DMS153 treated with DMSO at 0.1 percent for 48 hours (cell line): ENCODE measurements at regions not wholly inside any gene's neighbourhood (a gene's known extent, or its start where the extent isn't known, plus 50 kb on each side); places are given as distances from the start of the nearest gene placed in this dataset.
"Not testable (repeated sequence)": the region's sequence is repeated elsewhere in the genome, so short reads cannot be mapped to it uniquely, and the experiment has no call there.

Experiments
- DNase-seq: peaks from one replicate; lab custom pipeline; 2025; ENCODE audit not compliant: unreplicated experiment; lab: John Stamatoyannopoulos, UW

DNA sequence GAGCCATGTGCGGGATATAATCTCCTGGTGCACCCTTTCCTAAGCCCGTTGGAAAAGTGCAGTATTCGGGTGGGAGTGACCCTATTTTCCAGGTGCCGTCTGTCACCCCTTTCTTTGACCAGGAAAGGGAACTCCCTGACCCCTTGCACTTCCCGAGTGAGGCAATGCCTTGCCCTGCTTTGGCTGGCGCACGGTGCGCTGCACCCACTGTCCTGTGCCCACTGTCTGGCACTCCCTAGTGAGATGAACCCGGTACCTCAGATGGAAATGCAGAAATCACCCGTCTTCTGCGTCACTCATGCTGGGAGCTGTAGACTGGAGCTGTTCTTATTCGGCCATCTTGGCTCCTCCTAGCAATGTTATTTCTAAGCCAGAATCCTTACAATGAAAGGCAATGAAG, 121.1 kb downstream of the TAF11L14 start:
- not testable (repeated sequence) for DNase-seq

DNA sequence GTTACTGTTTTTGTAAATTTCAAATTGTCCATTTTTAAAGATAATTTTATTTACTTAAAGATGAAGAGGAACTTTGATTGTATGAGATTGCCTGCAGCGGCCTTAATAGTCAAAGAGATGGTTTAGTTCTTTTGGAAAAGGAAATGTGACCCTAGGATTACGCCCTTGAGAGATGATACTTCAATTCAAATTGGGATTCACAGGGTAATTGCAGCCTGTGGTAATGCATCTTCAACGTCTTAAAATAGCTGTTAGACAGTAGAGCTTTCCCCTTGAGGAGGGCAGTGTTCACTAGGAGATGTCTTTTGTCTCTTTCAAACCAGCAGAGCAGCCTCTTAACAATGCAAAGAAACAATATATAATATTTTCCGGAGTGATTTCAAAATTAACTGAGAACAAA, 127.1 kb downstream of the TAF11L14 start:
- DNase-seq = no peak

DNA sequence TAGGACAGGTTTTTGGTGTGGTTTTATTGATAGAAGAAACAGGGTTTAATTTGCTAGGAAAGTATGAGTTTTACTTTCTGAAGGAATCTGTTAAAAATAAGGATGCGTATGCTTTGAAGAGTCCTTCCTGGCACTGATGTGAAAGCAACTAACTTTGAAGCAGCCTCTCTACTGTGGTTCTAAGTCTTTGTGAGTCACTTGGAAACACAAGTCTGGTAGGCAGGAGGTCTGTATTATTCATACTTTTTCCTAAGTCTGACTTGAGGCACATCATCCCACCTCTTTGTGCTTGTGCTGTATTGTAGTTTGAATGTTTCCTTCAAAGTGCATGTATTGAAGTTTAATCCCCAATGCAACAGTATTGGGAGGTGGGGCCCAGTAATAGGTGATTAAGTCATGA, 129.0 kb downstream of the TAF11L14 start:
- no peak for DNase-seq

DNA sequence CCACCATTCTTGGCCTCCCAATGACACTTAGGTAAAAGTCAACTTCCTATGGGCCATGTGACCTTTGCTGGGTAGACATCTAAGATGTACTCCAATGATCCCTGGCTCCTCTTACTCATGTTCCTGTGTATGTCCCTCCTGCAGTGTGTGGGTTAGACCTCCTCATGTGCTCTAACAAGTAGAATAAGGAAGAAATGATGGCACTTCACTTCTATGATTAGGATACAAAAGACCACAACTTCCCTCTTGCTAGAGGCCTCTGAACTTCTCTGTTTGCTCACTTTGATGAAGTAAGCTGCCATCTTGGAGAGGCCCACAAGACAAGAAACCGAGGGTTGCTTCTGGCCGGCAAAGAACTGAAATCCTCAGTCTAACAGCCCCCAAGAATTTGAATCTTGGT, 131.8 kb downstream of the TAF11L14 start:
- DNase-seq = no peak

DNA sequence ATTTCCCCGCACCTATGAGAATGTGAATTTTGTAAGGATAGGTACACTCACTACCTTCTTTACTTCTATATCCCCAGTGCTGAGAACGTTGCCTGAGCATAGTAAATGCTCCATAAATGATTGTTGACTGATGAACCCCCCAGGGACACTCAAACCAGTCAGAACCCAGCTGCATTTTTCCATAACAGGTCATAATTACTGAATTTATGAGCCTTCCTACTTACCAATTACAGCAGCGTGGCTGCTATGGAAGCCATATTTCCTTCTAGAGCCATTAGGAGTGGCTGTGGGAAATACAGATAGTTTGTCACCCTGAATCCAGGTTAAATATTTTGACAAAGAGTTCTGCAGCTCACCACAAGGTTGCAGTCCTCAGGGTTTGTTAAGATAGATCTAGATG, 135.0 kb downstream of the TAF11L14 start:
- no peak for DNase-seq

DNA sequence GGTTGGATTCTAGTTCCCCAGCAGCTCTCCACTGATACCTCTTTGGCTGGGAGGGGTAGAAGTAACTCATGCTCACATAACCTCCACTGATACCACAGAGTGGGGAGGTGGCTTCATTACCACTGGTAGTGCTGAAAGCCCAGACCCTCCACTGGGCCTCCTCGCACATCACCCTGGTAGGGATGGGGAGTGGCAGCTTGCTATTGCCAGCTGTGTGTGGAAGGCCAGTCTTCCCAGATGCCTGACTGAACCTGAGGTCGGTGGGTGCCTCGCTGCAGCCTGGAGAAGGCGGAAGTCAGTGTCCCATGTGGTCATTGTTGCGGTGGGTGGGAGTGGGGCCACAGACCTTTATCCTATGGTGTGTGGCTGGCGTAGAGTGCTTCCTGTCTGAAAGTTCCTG, 138.0 kb downstream of the TAF11L14 start:
- DNase-seq = no peak

DNA sequence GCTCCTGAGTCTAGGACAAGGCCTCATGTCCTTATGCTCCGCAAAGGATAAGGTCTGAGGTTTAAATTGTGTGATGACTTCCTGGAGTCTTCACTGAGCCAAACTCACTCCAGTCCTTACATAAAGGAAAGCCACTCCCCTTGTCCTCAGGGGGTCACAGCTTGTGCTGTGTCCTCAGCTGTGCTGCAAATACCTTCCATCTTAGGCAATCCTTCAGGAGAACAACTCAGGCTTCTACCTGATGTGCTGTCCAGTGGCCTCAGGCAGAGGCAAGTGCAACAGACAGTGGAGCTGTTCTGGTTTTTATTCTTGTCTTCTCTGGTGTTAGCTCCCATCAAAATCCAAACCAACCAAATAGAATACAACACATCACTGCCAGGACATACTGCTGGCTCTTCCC, 151.5 kb downstream of the TAF11L14 start:
- DNase-seq = no peak

DNA sequence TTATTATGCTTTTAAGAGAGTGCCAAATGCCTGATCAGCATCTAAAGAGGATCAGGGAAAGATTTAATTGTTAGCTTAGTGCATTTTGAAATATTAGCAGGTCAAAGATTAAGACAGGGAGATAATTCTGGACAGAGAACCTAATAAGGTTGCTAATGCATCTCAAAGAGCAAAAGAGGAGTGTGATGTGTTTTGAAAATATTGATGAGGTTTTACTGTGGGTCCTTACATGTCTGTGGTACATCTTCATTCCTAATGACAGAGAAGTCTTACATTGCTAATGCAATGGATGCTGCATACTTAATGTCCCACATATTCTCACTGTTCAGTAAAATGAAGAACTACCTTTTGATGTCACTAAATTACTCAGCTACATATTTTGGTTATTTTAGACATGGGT, 154.1 kb downstream of the TAF11L14 start:
- no peak for DNase-seq

DNA sequence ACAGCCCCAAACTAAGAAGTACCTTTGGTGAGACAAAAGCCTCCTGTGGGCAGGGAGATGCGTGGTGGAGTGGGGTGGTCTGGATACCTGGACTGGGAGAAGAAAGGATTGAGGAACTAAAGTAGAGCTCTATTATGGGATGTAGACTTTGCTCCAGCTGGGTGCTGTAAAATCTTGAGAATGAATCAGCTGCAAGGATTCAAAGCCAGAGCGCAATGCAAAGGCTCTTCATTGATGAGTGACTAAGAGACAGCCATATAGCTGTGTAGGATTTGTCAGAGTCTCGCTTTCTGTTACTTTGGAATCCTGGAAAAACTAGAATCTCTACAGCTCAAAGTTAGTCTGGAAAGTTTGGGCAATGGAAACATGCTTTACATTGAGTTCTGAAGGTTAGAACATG, 159.9 kb downstream of the TAF11L14 start:
- no peak for DNase-seq

DNA sequence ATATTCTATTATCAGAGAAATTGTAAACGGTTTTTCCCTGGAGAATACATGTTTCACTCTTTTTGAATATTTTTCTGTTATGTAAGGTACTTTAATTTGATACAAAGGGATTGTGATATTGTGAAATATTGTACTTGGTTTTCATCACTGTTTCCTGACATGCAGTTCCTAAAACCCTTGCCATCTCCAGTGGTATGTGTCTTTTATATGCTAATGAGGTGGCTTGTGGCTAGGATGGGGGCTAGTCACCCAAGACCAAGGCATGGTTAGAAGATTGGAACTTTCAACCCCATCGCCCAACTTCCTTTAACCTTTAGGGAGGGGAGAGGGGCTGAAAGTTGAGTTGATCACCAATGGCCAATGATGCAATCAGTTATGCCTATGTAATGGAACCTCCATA, 160.6 kb downstream of the TAF11L14 start:
- DNase-seq = no peak

DNA sequence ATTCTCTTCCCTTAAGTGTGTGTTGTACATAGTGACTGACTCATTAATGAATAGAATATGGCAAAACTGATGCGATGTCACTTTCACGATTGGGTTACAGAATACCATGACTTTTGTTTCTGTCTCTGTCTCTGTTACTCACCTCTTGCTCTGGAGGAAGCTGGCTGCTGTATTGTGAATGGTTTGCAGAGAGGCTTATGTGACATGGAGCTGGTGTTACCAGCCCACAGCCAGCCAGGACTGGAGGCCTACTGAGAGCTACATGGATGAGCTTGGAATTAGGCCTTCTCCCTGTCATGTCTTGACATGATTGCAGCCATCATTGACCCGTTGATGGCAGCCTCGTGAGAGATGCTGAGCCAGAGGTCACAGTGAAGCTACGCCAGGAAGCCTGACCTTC, 161.9 kb downstream of the TAF11L14 start:
- DNase-seq = no peak

DNA sequence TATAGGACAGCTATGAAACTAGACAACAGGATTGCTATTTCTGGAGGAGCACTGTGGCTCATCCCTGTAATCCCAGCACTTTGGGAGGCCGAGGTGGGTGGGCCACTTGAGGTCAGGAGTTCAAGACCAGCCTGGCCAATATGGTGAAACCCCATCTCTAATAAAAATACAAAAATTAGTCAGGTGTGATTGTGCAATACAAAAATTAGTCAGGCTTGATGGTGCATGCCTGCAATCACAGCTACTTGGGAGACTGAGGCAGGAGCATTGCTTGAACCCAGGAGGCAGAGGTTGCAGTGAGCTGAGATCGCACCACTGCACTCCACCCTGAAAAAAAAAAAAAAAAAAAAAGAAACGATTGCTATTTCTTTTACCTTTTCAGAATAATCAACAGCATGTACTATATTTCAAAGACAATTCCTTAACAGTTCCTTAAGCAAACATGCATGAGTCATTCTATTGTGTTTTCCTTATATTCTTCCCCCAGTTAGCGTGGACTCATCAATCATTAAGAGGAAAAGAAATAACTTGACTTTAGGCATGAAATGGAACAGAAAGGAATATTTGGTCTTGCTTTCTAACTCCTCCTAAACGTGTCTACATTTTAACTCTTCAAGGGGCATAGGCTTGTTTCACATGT, 162.6 kb downstream of the TAF11L14 start:
- DNase-seq = no peak

DNA sequence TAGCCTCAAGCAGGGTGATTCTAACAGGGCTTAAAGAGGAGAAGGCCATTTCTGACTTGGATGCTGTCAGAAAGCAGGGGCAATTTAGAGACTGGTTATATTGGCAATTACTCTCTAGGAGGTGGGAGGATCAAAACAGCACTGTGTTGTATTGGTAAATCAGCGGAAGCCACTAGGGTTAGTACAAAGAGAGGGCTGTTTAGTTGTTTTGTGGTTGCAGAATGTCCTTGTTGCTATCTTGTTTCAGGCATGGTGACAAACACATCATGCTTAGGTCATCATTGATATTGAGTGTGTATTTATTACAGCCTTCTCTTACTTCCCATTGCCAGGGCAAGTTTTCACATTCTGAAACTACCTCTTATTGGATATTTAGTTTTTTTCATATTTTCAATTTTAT, 165.3 kb downstream of the TAF11L14 start:
- DNase-seq = no peak

DNA sequence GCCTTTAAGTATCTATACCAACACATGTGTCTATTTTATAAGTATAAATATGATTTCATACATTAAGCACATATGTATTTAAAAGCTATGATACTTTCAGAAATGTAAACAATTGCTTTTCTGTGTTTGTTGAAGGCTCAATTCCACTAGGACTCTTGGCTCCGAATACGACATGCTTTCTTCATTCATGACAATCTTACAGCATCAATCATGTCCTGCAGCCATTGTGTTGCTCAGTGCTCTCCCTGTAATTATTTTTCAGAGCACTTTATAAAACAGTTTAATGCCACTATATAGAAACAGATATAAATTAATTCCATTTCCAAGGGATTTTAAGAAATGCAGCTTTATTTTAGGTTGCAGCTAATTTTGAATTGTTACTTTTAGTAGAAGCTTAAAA, 167.3 kb downstream of the TAF11L14 start:
- DNase-seq = no peak

DNA sequence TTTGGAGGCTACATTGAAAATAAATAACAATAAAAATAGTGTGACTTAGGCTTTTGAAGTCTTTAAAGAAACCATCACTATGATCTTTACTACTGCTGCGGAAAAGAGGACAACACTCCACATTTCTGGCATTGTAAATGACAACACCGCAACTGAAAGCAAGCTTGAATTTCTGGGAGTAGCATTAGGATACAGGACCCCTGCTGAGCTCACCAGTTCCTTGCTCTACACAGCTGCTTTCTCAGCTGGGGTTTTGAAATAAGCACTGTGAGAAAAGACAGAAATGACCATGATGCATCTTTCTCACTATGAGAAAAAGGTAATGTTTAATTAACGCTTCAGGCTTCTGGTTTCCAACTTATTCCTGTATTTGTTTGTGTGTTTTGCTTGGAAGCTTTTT, 168.0 kb downstream of the TAF11L14 start:
- DNase-seq = no peak

DNA sequence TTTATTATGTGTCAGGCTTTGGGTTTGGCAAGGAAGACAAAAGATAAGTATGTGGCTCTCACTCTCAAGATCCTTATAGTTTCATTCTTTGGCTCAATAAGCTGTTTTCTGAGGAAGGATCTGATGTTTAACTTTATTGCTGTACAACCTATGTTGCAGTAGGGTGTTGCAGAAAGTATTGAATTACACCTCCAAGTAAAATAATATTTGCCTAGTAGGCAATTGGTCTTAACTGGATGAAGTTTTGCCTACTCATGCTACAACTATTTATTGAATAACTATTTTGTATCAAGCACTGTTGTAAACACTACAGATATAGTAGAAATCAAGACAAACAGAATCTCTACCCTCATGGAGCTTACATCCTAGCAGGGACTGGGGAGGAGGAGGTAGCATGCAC, 169.7 kb downstream of the TAF11L14 start:
- no peak for DNase-seq

DNA sequence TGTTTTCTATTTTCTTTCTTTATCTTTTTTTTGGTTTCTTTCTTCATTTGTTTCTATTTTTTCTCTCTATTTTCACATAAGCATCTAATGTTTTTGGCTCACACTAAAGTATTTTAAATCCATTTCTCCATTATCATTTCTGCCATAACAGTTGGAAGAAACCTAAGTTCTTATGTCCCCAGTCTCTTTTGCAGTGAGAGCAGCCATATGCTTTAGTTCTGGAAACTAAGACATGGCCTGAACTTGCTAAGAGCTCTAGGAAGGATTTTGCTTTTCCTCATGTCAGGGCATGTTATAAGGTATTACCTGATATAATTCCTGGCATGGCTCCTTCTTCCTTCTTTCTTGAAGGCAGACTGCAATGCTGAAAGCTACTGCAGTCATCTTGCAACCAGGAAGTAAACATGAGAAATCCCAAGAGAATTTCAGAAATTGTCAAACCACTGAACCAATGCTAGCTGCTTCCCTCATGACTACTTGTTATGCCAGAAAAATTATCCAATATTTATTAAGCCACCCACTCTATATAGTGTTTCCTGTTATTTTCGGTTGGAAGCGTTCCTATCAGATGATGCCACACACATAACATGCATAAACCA, 171.1 kb downstream of the TAF11L14 start:
- no peak for DNase-seq

DNA sequence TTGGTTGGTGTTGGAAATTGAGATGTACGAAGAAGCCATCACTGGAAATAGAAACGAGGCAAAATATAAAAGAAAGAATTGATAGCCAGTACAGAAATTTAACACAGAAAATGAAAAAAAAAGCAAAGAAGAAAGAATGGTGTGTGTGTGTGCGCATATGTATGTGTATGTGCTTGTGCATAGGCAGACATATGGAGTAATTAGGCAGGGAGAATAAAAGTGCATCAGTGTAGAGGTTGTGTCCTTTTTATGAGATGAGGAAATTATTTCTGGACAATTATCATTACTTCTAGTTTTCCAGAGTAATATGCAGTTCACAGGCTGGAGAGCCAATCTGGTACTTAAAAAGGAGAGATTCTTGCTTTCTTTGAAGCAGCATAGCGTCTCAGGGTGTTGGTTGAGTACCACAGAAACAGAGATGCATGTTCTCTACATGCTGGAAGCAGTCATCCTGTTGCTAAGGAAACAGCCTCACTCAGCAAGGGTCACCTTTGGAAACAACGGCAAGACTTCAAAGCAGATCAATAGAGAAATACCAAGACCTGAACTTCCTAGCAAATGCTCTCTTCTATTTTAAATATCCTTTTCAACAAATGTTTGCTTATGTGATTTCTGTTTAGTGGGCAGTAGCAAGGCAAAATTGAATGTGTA, 172.7 kb downstream of the TAF11L14 start:
- no peak for DNase-seq

DNA sequence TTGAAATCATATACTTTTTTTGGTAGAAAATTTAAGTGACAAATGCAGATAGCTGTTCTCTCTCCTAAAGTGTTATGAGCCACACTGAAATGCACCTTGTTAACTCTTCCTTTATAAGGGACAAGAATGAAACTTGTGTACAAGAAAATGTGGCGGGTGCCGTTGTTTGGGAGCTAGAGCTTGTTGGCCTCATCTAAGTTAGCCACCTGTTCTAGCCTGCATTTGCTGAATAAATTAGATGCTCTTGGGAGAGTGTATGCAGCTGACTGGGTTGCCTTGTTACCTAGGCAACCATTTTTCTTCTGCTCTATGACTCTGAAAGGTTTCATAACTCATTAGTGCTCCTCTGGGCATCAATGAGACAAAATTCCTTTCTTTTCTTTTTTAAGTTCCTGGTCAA, 174.3 kb downstream of the TAF11L14 start:
- no peak for DNase-seq

DNA sequence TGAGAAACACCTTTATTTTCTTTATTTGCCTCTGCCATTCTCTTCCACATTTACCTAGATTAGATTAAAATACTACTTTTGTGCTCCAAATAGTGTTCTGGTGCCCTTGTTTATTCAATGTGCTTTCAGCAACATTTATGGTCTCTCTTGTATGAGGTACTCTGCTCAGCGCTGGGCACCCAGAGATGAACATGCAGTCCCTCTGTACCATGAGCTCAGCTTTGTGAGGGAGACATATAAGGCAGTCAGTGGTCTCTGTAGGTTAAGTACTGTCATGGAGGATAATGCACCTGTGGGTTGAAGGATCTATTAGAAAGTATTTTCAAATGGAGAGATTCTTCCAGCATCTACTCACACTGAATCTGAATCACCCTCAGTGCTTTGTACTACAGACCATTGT, 176.5 kb downstream of the TAF11L14 start:
- no peak for DNase-seq

DNA sequence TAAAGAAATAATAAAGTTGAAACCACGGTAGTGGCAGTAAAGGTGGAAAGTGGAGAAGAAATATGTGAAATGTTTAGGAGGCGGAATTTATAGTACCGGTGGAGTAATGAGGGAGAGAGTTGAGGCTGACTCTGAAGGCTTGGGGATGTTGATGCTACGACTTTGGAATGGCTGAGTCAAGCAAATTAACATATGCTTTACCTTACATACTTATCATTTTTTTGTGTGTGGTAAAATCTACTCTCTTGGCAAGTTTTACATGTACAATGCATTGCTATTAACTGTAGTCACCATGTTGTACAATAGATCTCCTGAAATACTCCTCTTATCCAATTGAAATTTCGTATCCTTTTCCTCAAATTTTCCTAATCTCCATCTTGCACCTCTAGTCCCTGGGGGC, 179.0 kb downstream of the TAF11L14 start:
- no peak for DNase-seq

DNA sequence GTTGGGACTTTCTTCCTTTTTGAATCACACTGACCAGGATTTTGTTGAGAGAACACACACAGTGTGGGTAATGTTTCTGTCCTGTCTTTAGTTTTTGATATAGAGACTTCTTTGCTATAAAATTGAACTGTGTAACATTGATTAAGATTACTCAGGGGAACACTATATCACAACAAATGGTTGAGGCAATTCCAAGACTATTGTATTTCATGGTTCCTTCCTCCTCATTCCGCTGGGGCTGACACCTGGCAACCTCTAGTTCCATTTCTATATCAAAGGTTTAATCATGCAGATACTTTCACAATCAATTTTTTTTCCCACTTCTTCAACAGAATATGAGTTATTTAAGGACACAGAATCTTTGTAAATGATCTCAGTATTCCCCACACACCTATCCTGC, 182.2 kb downstream of the TAF11L14 start:
- DNase-seq = no peak

DNA sequence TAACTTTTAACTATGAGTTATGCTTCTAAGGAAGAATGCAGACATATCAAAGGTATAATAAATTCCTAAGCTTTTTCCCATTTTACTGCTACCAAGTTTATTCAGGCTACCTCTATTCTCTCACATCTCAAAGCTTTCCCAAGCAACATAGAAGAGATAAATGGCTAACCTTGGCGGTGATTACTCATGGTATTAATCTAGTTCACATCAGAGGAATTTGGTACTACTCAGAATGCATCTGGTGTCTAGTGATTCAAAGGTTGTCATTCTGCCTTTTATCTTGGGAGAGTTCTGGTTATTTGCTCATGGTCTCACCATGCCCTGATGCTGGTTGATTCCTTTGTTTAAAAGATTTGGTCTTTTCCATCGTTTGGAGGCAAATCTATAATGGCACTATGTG, 182.7 kb downstream of the TAF11L14 start:
- DNase-seq = no peak
